NCI-H748 (cell line): ENCODE measurements at regions not wholly inside any gene's neighbourhood (a gene's known extent, or its start where the extent isn't known, plus 50 kb on each side); places are given as distances from the start of the nearest gene placed in this dataset.
"Not testable (repeated sequence)": the region's sequence is repeated elsewhere in the genome, so short reads cannot be mapped to it uniquely, and the experiment has no call there.

ENCODE experiments used
- DNase-seq: peaks from one replicate; lab custom pipeline; 2025; ENCODE audit not compliant: unreplicated experiment; lab: John Stamatoyannopoulos, UW

DNA sequence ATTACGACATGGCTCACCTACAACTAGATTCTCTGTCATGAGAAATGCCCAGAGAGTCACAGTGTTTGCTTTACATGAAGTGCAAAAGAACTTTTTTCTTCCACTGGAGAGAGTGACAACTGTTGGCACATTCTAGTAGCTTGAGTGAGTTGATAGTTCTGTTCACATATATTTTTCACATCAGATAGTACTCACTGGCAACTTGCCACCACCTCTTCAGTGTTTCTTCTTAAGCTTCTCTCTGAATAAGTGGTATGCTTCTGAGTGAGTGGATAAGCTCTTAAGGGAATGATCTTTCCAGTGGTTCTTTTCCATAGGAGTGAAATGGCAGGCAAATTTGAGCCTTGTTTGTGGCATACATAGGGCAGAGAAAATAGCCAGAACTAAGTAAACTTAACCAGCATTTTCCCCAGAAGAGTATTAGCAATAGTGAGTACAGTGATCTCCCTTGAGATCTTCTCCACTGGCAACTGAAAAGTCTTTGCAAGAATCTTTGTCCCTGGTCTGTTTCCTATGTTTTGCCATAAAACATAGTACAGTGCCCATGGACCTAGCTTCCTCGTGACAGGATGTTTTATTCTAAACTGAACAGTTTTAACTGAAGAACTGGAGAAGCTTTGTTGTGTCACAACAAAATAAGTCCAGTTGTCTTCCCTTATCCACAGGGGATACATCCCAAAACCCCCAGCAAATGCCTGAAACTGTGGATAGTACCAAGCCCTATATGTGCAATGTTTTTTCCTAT lies 125.4 kb upstream of the CDK13 start:
- DNase-seq = no peak

DNA sequence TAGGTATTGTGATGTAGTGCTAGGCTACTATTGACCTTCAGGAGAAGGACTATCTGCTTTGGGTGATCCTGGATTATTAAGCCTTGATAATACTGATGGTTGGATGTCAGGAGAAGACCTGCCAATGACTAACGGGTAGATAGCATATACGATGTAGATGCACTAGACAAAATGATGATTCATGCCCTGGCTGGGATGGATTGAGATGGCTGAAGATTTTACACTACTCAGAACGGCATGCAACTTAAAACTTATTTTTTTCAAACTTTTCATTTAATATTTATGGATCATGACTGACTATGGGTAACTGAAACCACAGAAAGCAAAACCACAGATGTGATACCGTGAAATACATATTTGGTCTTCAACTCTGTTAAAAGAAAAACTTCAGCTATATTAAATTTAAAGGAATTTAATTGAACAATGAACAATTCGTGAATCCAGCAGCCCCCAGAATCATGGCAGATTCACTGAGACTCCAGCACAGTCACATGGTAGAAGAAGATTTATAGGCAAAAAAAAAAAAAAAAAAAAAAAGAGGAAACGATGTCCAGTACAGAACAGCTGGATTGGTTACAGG lies 124.6 kb upstream of the CDK13 start:
- no peak for DNase-seq

DNA sequence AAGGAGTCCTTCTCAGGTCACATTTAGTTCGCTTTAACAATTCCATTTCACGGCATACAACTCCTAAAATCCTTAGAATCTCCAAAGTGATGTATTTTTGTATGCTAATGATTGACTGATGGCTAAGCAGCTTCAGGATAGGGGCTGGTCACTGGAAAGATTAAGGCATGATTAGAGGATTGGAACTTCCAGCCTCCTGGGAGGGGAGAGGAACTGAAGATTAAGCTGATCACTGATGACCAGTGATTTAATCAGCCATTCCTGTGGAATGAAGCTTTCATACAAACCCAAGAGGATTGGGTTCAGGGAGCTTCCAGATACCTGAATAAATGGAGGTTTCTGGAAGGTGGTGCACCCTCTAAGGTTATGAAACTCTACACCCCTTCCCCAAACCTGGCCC lies 123.9 kb upstream of the CDK13 start:
- no peak for DNase-seq

DNA sequence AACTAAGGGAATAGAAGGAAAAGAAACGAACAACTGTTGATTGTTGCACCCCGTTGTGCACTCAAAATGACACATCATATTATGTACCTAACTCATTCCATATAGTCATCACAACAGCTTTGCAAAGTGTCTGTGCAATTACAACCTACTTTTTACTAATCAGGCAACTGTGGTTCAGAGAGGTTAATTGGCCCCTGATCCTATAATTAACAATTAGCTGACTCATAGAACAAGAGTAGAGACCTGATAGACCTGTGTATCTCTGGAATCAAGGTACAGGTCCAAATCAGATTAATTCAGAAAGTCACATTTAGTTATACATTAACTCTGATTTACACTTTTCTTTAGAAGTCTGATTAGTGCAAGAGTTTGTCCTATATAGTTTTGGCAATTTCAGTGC lies 122.5 kb upstream of the CDK13 start:
- DNase-seq = peak; percentile 41

GRCh38 chr7:39829028-39829427 lies 121.0 kb upstream of the CDK13 start:
- DNase-seq = no peak

- DNase-seq = no peak
Measured at GRCh38 chr7:39832519-39833085, 117.5 kb upstream of the CDK13 start.

DNA sequence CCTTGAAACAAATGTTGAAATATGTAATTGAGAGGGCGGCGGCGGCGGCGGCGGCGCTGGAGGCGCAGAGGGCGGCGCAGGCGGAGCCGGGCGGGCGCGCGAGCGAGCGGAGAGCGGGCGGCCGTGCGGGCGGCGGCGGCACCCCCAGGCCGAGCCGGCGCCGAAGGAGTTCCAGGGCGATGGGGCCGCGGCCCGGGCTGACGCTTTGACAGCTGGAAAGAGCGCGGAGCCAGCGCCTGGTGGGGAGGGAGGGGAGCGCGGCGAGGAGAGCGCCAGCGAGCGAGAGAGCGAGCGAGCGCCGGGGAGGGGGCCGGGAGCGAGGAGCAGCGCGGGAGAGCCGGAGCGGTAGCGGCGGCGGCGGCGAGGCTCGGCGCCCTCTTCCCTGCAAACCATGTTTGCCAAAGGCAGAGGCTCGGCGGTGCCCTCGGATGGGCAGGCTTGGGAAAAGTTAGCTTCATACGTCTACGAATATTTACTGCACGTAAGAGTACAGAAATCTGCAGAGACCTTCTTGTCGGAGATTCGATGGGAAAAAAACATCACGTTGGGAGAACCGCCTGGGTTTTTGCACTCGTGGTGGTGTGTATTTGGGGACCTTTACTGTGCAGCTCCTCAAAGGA lies 116.8 kb upstream of the CDK13 start:
- DNase-seq = peak; percentile 80

GRCh38 chr7:39833865-39834634 lies 116.0 kb upstream of the CDK13 start:
- DNase-seq = not testable (repeated sequence)

GRCh38 chr7:39838326-39838725 lies 111.7 kb upstream of the CDK13 start:
- peak; percentile 97 for DNase-seq

GRCh38 chr7:39845006-39845405 lies 105.0 kb upstream of the CDK13 start:
- no peak for DNase-seq

GRCh38 chr7:39847227-39847626 lies 102.8 kb upstream of the CDK13 start:
- DNase-seq = no peak

GRCh38 chr7:39851466-39852045 lies 98.5 kb upstream of the CDK13 start:
- no peak for DNase-seq

DNA sequence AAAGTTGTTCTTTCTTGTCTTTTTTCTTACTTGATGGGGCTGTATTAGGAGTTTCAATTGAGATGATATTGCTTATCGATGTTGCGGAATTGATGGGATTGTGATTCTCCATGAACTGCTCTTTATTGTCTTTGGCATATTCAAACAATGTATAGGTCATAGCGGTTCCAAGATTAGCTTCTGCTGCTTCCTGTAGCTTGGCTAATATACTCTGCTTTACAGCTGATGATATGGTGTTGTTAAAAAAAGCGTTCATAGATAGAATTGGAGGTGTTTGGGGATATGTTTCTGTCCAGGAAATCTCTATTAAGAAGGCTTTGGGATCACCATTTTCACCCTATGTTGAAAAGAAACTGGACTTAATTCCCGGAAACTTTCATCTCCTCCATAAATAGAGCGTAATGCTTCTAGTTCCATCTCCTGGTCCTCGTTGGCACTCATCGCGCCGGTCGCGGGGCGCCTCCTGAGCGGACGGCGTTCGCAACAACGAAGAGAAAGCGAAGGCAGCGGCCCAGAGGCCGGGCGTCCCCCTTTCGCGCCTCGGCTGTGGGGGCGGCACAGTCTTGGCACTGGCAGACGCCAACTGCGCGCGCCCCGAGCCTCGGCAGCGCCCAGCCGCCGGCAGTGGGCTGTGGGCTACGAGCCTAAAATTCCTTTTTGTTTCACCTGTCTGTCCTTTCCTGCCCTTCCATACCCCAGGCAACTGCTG lies 95.3 kb upstream of the CDK13 start:
- DNase-seq = not testable (repeated sequence)

- DNase-seq = no peak
Measured at GRCh38 chr7:39855325-39855674, 94.8 kb upstream of the CDK13 start.

DNA sequence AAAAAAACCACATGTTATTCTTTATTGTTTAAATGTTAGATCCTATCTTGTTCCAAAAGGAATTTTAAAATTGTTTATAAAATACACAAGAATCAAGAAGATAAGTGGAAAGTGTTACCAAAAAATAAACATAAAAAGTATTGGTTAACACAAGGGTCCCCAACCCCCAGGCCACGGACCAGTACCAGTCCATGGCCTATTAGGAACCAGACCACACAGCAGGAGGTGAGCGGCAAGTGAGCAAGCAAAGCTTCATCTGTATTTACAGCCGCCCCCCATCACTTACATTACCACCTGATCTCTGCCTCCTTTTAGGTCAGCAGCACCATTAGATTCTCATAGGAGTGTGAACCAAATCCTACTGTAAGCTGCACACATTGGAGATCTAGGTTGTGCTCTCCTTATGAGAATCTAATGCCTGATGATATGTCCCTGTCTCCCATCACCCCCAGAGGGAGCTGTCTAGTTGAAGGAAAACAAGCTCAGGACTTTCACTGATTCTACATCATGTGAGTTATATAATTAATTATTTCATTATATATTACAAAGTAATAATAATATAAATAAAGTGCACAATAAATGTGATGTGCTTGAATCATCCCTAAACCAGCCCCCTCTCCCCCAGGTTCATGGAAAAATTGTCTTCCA lies 86.3 kb upstream of the CDK13 start:
- not testable (repeated sequence) for DNase-seq

- not testable (repeated sequence) for DNase-seq
Measured at GRCh38 chr7:39869888-39870522, 80.1 kb upstream of the CDK13 start.

- DNase-seq = not testable (repeated sequence)
Measured at GRCh38 chr7:39871610-39872009, 78.4 kb upstream of the CDK13 start.

DNA sequence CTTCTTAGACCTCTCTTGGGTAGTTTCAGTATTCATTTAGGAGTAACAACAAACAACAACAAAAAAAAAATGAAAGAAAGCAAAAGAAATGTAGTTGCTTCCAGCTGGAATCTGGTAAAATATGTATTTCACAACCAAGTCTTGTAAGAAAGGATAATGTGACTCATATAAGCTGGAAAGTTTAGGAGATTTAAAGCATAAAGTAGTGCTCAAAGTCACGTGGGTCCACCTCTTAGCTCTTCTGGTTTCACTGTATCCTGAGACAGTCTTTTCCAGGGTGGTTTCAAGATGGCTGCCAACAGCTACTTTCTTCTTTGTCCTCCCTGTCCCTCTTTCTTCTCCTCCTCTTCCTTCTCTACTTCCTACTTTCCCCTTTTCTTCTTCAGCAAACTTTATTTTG lies 69.5 kb upstream of the CDK13 start:
- DNase-seq = no peak

DNA sequence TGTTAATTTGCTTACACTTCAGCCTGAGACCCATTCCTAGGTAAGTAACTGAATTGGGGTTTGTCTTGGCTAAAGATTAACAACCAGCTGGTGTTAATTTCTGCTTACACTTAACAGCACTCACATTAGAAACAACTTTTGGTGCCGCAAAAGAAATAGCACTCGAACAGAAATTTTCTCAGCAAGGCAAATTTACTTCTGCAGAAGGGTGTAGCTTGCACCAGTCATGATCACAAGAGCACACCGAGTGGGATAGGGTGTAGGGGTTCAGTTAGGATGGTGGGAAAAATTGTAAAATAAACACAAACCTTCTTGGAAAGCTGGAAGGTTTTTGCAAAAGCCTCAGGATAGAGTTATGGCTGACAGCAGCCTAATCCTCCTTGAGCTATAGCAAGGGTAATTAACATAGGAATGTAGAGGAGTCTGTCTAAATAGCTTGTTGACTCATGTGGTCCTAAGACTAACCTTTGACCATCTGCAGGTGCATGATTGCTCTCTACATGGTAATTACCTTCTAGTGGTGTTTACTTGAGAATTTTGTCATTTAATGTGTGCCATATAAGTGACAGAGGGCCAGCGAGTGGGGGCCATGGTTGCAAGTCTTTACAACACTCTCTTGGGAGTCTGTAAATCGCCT lies 67.8 kb upstream of the CDK13 start:
- DNase-seq = no peak
